ENCODE measurements at regions not wholly inside any gene's neighbourhood (a gene's known extent, or its start where the extent isn't known, plus 50 kb on each side); places are given as distances from the start of the nearest gene placed in this dataset.

DNA sequence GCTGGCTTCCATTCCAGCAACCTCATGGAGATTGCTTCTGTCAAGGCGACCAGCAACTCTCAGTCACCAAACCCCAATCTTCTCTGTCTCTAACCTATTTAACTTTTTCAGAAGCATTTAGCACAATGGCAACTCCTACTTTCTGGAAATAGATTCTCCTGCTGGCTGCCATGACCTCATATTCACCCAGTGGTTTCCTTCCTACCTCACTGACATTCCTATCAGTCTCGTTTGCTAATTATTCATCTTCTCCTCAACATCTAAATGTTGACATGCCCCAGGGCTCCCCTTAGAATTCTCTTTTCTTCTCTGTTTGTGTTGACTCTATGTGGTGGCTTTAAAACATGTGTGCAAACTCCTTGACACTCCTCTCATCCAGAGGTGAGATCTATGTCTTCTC lies 106.7 kb downstream of the OLFM4 start:
- WGBS, 2 donors, result 67 to 81% methylated on average over 2 of the region's 2 CpGs
- Histone ChIP-seq H3K9ac (ENCODE audit: insufficient read depth in 1 of 2, low read length in 2 of 2) (no peak overlapping the region), H3K36me3 (ENCODE audit: control insufficient read depth in 4 of 4, insufficient read depth in 4 of 4, low read length in 4 of 4) (no peaks in the 10 kb centered on the region), H3K27me3 (ENCODE audit: control insufficient read depth in 3 of 3, insufficient read depth in 3 of 3, low read length in 2 of 3) (no peaks in the 10 kb centered on the region), H3K4me1 (ENCODE audit: control insufficient read depth in 5 of 5, insufficient read depth in 5 of 5, low read length in 5 of 5) (peaks cover 0 to 13% (median 3%) of the 10 kb centered on the region in 5 donors), H3K4me3 (no peak overlapping the region), H3K9me3 (ENCODE audit: control insufficient read depth in 4 of 4, insufficient read depth in 3 of 4, low read length in 3 of 4) (peaks cover 0 to 4% (median 0%) of the 10 kb centered on the region in 4 donors), H3K27ac (ENCODE audit: low read depth in 1 of 2, low read length in 1 of 2) (no peak overlapping the region)
- TF ChIP-seq, protein P1, sequence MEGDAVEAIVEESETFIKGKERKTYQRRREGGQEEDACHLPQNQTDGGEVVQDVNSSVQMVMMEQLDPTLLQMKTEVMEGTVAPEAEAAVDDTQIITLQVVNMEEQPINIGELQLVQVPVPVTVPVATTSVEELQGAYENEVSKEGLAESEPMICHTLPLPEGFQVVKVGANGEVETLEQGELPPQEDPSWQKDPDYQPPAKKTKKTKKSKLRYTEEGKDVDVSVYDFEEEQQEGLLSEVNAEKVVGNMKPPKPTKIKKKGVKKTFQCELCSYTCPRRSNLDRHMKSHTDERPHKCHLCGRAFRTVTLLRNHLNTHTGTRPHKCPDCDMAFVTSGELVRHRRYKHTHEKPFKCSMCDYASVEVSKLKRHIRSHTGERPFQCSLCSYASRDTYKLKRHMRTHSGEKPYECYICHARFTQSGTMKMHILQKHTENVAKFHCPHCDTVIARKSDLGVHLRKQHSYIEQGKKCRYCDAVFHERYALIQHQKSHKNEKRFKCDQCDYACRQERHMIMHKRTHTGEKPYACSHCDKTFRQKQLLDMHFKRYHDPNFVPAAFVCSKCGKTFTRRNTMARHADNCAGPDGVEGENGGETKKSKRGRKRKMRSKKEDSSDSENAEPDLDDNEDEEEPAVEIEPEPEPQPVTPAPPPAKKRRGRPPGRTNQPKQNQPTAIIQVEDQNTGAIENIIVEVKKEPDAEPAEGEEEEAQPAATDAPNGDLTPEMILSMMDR (IDR thresholded peaks at IDR 0.05; ENCODE audit: control extremely low read depth, extremely low read depth), result no peak
- DNase-seq (no peak), ATAC-seq (ENCODE audit: insufficient read depth, low FRiP score) (no peak)

DNA sequence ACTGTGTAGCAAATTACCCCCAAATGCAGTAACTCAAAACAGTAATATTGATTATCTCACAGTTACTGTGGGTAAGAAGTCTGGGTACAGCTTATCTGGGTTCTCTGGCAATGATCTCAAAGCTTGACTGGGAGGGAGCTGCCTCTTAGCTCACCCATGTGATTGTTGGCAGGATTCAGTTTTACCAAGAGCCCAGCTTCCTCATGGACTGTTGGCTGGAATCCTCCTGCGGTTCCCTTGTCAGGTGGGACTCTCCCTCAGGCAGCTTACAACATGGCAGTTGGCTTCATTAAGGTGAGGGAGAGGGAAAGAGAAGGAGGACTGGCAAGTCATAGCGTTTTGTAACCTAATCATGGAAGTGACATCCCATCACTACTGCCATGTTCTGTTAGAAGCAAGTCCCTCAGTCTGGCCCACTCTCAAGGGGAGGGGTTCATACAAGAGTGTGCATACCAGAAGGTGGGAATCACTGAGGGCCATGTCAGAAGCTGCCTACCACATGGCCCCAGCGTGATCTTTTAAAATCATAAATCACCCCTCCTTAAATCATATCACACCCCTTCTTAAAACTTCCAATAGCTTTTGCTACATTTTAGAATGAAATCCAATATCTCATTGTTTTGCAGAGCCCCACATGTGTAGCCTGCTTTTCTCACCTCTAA lies 108.1 kb downstream of the OLFM4 start:
- Histone ChIP-seq H3K4me3 (no peak overlapping the region), H3K27ac (ENCODE audit: low read depth in 1 of 2, low read length in 1 of 2) (no peak overlapping the region), H3K36me3 (ENCODE audit: control insufficient read depth in 4 of 4, insufficient read depth in 4 of 4, low read length in 4 of 4) (no peaks in the 10 kb centered on the region), H3K9me3 (ENCODE audit: control insufficient read depth in 4 of 4, insufficient read depth in 3 of 4, low read length in 3 of 4) (peaks cover 0 to 4% (median 0%) of the 10 kb centered on the region in 4 donors), H3K4me1 (ENCODE audit: control insufficient read depth in 5 of 5, insufficient read depth in 5 of 5, low read length in 5 of 5) (peaks cover 0 to 13% (median 3%) of the 10 kb centered on the region in 5 donors), H3K9ac (ENCODE audit: insufficient read depth in 1 of 2, low read length in 2 of 2) (no peak overlapping the region), H3K27me3 (ENCODE audit: control insufficient read depth in 3 of 3, insufficient read depth in 3 of 3, low read length in 2 of 3) (no peaks in the 10 kb centered on the region)
- no peak for ATAC-seq (ENCODE audit: insufficient read depth, low FRiP score)
- no peak for DNase-seq
- WGBS, 2 donors, result 84 to 89% methylated on average over 3 of the region's 3 CpGs
- TF ChIP-seq, protein P1 (IDR thresholded peaks at IDR 0.05; ENCODE audit: control extremely low read depth, extremely low read depth), result no peak

DNA sequence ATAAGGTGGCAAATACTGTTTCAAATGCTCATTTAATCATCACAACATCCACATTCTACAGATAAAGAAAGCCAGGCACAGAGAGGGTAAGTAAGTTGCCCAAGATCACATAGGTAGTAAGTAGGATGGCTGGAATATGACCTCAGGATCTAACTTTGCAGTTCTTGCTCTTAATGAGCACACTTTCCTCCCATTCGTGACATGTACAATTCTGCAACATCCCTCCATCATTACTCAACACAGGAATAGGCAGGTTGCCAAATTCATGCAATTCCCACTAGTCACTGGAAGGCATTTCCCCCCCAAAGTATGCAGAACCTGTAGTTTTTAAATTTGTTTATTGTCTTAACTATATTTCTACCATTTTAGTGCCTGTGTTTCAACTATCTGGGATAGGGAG lies 109.2 kb downstream of the OLFM4 start:
- 6 to 21% methylated on average over 1 of the region's 1 CpG for WGBS, 2 donors

More for the DNA sequence above, 109.2 kb downstream of the OLFM4 start:
- H3K4me3 ChIP-seq, result no peak overlapping the region
- peaks cover 0 to 13% (median 3%) of the 10 kb centered on the region in 5 donors for H3K4me1 ChIP-seq (ENCODE audit: control insufficient read depth in 5 of 5, insufficient read depth in 5 of 5, low read length in 5 of 5)
- TF ChIP-seq, protein P1 (IDR thresholded peaks at IDR 0.05; ENCODE audit: control extremely low read depth, extremely low read depth), result no peak
- ATAC-seq (ENCODE audit: insufficient read depth, low FRiP score) (peak; percentile 37), DNase-seq (peak; percentile 22 to 68 (median 54))
- H3K9ac ChIP-seq (ENCODE audit: insufficient read depth in 1 of 2, low read length in 2 of 2), result no peak overlapping the region
- peaks cover 0 to 4% (median 0%) of the 10 kb centered on the region in 4 donors for H3K9me3 ChIP-seq (ENCODE audit: control insufficient read depth in 4 of 4, insufficient read depth in 3 of 4, low read length in 3 of 4)
- H3K27ac ChIP-seq (ENCODE audit: low read depth in 1 of 2, low read length in 1 of 2), result no peak overlapping the region
- H3K27me3 ChIP-seq (ENCODE audit: control insufficient read depth in 3 of 3, insufficient read depth in 3 of 3, low read length in 2 of 3), result no peaks in the 10 kb centered on the region
- H3K36me3 ChIP-seq (ENCODE audit: control insufficient read depth in 4 of 4, insufficient read depth in 4 of 4, low read length in 4 of 4), result no peaks in the 10 kb centered on the region
